T-helper 9 cell (primary cell): ENCODE measurements at regions not wholly inside any gene's neighbourhood (a gene's known extent, or its start where the extent isn't known, plus 50 kb on each side); places are given as distances from the start of the nearest gene placed in this dataset.

Experiments
- DNase-seq: peaks from one replicate; pipeline ENCODE4 v3.0.0-alpha.2; 2020

- DNase-seq, result no peak
Measured at GRCh38 chr12:98409548-98409947, 105.8 kb upstream of the TMPO start.

DNA sequence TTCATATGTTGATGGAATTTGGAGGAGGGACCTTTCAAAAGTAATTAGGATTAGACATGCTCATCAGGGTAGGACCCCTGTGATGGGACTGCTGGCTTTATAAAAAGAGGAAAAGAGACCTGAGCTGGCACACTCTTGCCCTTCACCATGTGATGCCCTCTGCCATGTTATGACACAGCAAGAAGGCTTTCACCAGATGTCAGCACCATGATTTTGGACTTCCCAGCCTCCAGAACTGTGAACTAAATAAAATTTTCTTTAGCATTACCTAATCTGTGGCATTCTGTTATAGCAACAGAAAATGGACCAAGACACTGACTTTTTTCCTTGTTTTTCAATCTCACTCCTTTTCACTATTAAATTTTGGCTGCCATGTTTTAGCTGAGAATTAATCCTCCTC is 105.0 kb upstream of the TMPO start:
- no peak for DNase-seq

- DNase-seq, result no peak
Measured at GRCh38 chr12:98416845-98417244, 98.5 kb upstream of the TMPO start.

DNA sequence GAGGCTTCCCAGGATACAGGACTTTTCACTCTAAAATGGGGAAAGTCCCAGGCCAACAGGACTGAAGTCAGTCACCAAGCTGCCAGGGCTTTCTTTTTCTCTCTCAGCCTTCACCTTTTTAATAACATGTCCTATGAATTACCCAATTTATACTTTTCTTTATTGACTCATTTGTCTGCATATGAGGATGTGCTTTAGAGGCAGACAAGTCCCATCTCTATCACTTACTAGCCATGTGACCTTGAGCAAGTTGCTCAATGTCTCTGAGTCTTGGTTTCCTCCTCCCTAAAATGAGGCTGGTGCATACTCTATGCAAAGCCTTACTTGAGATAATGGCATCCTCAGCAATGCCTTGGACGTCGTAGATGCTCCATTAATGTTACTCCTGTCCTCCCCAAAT is 98.1 kb upstream of the TMPO start:
- DNase-seq, result no peak

- no peak for DNase-seq
Measured at GRCh38 chr12:98418357-98419075, 96.9 kb upstream of the TMPO start.

DNA sequence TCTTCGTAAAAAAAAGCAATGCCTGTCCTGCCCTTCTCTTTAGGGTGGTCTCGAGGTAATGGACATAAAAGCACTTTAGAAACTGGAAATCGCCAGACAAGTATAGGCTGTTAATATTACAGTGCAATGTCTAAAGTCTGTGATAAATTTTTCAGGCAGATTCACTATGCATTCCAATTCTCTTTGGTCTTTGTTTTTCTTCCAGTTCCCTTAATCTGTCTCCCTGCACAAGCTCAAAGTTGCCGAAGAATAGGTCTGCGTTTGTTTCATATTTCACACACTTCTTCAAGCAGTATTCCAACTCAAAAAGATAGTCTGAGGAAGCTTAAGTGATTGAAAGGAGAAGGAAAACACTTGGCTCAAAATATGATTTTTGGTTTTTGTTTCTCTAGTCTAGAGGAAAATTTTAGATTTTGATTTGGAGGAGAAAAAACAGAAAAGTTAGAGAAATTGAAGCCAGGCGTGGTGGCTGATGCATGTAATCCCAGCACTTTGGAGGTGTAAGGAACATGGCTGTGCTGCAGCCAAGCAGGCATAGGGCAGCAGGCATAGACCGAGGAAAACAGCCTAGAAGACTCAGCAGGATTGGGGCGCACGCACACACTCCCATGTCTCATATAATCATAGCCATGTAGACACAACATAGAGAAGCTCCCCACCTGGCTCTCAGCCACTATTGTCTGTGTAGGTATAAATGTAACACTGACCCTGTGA is 96.2 kb upstream of the TMPO start:
- no peak for DNase-seq

DNA sequence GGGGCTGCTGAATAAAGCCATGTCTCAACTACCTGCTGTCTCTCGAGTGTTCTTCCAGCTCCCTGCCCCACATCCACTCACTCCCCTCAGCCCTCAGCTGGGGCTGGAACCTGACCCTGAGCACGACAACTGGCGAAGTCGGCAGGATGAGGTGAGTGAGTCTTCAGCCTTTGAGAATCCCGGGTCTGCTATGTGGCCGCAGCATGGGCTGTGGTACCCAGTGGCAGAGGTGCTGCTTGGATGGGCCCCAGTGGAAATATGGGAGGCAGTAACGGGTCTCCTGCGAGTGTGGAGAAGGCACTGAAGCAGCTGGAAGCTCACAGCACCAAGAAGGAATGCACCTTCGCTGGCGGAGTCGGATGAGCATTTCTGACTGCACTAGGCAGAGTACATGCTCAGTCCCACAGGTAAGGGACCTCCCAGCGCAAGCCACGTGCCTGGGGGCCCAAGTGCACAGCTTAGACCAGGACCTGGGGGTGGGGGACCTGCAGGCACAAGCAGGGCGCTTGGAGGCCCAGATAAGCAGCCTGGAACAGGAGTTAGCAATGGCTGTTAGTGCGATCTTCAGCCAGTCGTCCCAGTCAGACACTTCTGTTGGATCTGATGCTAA is 95.5 kb upstream of the TMPO start:
- no peak for DNase-seq

DNA sequence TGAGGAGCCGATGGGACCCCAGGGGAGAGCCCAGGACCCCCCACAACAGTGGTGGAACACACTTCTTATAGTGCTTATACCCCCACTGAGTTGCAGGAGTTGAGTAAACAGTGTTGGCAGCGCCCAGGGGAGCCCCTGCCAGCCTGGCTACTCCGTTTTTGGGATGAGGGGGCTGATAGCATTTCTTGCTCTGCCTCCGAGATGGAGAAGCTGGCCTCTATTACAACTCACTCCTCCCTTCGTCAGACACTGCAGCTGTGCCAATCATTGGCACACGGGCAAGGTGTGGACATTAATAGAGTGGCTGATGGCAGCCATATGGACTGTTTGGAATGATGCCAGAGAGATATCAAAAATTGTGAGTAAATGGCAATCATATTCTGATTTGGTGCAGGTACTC is 94.9 kb upstream of the TMPO start:
- DNase-seq, result no peak

DNA sequence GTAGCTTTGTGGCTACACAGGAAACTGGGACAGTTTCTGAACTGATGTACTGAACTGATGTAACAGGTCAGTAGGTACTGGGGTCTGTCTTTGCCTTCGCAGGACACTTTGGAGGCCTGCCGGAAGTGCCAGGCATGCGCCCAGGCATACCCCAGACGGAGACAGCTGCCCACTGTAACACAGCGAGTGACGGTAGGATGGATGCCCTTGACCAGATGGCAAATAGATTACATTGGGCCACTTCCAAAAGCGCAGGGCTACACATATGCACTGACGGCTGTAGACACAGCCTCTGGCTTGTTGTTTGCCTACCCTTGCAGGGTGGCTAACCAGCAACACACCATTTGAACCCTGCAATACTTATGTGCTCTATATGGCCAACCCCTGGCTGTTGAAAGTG is 94.1 kb upstream of the TMPO start:
- no peak for DNase-seq

DNA sequence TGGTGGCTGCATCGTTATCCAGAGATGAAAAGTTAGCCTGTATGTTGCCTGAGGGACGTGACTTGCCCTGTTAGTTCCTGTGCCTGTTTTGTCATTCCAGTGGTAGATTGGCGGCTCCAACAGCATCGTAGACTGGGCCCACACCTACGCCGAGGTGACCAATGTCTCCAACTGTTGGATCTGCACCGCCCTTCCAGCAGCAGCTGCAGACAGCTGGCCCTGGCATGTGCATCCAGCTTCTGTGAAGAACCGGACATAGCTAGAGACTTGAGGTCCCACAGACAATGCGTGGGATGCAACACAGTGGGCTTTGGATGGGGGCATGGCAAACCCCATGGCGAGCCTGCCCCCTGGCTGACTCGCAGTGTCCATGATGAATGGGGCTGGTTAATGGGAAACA is 93.0 kb upstream of the TMPO start:
- DNase-seq, result no peak

DNA sequence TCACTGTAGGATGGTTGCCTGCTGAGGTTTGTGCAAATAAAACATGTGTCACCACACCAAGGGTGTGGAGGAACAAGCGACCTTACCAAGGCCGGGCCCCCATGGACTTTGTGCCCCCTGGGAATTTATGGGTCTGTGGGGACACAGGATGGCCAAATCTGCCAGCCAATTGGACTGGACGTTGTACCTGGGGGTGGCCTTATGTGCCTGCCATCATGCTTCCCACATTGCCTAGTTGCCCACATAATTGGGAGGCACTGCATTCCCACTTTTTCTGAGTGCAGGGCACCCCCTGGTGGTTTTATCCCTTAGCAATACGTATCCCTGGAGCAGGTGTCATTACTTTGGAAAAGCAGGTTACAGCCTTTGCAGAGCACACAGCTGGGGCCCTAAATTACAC is 92.6 kb upstream of the TMPO start:
- DNase-seq, result no peak

DNA sequence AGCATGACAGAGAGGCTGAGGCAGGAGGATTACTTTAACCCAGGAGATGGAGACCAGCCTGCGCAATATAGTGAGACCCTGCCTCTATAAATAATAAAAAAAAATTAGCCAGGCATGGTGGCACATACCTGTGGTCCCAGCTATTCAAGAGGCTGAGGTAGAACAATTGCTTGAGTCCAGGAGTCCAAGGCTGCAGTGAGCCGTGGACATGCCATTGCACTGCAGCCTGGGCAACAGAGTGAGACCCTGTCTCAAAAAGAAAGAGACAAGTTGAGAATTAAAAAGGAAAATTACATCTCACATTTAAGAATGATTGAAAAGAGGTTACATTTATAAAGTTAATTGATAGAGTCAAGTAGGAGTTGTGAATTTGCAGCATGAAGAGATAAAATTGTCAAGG is 91.4 kb upstream of the TMPO start:
- no peak for DNase-seq

DNA sequence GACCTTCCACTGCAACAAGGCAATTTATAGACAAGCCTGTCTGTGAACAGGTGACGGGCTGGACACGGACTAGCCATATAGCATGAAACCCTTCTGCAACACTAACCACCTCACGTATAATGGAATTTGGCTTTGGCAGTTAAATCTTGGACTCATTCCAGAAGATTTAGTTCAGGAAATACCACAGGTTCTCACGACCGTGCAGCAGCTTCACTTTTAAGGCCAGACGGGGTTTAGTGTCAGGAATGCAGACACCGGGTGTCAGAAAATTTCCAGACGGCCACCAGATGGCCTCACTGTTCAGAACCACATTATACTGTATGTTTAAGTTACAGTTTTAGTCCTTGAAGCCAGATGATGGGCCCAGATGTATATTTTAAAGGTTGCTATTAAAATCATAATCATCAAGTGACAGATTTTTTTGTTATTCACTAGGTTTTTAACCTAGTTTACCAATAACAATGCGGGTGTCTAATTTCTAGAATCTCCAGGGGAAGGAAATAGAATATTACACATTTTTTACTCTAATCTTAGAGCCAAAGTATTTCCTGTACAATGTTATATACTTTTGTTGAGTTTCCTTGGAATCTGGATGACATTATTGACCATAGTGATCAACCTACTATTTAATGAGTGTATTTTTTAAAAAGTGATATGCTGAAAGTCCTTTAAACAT is 90.5 kb upstream of the TMPO start:
- peak; percentile 15 for DNase-seq

- no peak for DNase-seq
Measured at GRCh38 chr12:98425859-98426258, 89.5 kb upstream of the TMPO start.

- no peak for DNase-seq
Measured at GRCh38 chr12:98431089-98431488, 84.3 kb upstream of the TMPO start.

GRCh38 chr12:98437166-98437565 is 78.2 kb upstream of the TMPO start:
- no peak for DNase-seq

GRCh38 chr12:98437806-98438595 is 77.4 kb upstream of the TMPO start:
- no peak for DNase-seq

GRCh38 chr12:98438656-98439230 is 76.6 kb upstream of the TMPO start:
- DNase-seq, result no peak

DNA sequence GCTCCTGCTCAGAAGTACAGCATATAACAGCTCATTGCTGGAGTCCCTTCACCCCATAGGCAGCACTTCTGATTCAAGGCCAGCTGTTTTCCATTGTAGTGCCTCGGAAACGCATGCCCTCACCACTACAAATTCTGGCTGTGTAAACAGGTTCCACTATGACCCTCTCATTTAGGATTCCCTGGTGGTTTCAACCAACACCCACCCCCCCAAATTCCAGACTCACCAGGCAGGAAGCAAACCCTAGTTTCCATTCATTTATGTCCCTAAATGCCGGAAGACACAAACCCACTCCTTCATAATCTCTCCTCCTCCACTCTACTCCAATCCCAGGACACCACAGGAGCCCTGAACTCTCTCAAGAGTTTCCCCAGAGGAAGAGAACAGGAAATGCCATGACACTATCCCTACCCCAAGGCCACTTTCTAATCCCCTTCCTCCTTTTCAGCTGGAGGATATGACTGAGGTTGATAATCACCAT is 75.9 kb upstream of the TMPO start:
- no peak for DNase-seq

DNA sequence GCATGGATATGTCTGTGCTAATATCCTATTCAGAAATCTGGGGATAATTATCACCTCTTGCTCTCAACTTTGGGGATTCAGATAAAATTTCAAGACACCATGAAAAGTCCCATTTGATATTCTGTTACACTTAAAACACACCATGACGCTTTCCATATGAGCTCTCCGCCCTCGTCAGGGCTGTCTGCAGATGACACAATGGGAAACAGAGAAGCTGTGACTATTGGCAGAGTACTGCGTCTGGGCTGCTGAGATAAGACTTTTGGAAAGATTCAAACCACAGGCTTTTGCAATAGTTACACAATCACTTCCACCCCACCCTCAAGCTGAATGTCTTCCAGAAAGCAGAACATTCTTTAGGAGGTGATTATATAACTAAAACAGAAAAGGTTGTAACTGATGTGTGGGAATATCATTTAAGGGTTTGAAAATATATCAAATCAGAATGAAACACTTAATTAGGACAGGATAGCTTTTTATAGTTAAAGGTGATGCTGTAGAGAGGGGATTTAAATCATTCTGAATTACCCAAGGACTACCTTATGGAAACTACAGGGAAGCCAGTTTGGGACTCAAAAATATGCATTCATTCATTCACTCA is 75.3 kb upstream of the TMPO start:
- DNase-seq, result no peak

GRCh38 chr12:98446060-98446459 is 69.3 kb upstream of the TMPO start:
- no peak for DNase-seq

DNA sequence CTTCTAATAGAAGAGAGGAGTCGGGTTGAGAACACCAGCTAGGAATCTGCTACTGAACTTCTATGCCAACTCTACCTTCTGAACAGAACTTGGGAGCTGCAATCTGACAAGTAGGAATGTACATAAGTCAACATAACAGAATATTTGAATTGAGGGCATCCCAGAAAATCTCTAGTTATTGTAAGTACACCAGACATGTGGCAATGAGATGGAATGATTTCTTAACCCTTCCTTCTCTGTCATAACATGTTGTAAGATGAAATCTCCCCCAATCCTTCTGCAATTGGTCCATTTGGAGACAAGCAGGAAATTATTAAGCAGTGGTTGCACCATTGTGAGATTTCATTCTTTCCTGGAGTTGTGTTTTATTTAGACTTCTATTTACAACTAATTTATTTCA is 68.7 kb upstream of the TMPO start:
- no peak for DNase-seq
